GM19351 (cell line): ENCODE measurements at regions not wholly inside any gene's neighbourhood (a gene's known extent, or its start where the extent isn't known, plus 50 kb on each side); places are given as distances from the start of the nearest gene placed in this dataset.
"Not testable (repeated sequence)": the region's sequence is repeated elsewhere in the genome, so short reads cannot be mapped to it uniquely, and the experiment has no call there.

Experiments used
- ATAC-seq: cut with Tn5 transposase; IDR thresholded peaks from one replicate; pipeline ENCODE4 v1.9.1; 2021; ENCODE audit warnings: mild to moderate bottlenecking, moderate library complexity; ENCODE audit not compliant: unreplicated experiment

DNA sequence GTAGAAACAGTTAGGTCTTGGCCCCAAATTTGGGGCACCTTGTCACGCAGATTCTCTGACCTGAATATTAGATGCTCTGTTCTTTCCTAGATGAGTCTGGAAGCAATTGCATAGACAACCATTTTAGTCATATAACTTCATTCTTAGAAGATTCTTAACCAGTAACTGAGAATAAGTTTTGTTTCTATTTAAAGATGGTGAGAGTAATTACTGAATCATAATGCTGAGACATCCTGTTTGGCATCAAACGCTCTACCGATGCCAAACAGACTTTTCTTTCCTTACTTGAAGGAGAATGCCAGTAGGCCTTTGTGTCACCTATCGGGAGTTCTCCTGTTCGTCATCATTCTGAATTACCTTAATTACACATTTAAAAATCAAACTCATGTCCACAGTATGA lies 131.6 kb upstream of the ID4 start:
- ATAC-seq = no peak

- no peak for ATAC-seq
These were observed 125.0 kb upstream of the ID4 start for GRCh38 chr6:19712012-19712688.

DNA sequence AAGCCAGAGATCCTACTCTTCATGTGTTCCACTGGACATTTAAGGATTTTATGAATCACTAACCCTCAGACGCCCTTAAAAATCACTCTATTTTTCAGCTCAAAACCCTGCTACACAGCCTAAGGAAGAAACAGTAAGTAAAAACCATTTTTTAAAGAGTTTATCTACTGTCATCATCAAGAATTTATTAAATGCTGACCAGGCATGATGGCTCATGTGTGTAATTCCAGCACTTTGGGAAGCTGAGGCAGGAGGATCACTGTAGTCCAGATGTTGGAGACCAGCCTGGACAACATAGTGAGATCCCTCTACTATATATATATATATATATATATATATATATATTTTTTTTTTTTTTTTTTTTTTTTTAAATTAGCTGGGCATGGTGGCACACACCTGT lies 124.2 kb upstream of the ID4 start:
- no peak for ATAC-seq

DNA sequence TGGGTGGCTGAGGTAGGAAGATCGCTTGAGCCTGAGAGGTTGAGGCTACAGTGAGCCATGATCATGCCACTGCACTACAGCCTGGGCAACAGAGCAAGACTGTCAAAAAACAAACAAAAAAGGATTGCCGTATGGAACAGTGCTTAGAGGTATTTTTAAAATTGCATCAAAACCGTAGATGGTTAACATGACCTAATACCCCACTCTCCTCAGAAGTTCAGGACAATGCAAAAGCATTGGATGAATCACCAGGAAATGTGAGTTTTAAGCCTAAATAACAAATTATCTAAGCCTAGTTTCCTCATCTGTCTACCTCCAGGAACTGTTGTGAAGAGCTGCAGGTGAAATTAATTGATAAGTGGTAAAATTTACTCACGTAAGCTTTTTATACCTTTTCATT lies 123.8 kb upstream of the ID4 start:
- ATAC-seq = no peak

DNA sequence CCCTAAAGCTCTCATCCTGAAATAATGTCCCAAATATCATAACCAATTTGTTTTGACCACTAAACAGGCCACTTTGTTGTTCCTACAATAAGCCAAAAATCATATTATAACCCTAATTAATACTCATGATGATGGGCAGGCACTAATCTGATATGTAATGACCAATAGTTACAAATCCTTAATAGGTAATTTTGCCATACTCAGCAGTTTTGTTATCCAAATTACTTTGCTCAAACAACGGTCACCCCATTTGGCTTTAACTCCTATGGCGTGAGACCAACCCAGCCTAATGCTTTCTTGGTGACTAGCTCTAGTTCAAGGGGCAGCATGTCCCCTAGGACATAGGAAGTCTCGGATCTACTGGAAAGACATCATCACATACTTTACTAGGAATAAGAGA lies 123.2 kb upstream of the ID4 start:
- ATAC-seq = no peak

GRCh38 chr6:19714434-19715166 lies 122.6 kb upstream of the ID4 start:
- no peak for ATAC-seq

GRCh38 chr6:19715167-19715551 lies 122.0 kb upstream of the ID4 start:
- ATAC-seq = no peak

DNA sequence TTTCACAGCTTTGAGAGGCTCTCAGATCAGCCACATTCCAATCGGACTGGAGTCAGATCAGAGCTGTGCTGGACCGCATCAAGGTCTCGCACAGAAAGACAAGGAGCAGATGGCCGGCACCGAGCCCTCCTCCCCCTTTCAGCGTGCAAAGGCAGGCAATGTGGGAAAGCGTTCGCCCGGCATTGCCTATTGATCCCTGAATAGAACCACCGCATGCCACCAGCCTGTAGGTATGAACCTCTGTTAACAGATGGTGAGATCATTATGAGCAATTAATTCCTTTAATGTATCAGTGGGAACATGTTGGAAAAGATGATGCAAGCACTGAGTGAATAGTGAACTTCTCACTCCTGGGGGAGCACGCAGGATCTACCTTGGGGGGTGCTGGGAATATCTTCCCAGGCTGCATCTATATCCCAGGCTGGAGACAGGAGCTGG lies 117.5 kb upstream of the ID4 start:
- no peak for ATAC-seq

GRCh38 chr6:19721766-19722377 lies 115.3 kb upstream of the ID4 start:
- ATAC-seq = no peak

DNA sequence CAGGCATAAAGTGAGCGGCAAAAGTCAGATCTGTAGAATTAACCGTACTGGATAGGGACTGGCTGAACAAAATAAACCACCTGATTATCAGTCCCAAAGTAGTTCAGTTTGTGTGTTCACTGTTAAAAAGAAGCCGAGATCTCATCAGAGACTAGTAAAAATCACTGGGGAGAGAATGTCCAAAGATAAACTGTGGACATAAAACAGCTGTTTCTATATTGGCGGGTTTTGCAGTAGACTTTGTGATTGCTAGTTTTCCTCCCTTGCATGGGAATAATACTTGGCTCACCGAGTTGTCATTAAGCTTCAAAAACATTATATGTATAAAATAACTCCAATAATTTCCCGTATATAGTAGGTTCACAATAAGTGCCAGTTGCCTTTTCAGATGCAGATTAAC lies 114.2 kb upstream of the ID4 start:
- ATAC-seq = no peak

- no peak for ATAC-seq
These were observed 113.6 kb upstream of the ID4 start for GRCh38 chr6:19723545-19723944.

DNA sequence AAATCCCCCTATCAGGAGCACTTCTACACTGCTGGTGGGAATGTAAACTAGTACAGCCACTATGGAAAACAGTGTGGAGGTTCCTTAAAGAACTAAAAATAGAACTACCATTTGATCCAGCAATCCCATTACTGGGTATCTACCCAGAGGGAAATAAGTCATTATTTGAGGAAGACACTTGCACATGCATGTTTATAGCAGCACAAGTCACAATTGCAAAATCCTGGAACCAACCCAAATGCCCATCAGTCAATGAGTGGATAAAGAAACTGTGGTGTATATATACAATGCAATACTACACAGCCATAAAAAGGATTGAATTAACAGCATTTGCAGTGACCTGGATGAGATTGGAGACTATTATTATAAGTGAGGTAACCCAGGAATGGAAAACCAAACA lies 111.7 kb upstream of the ID4 start:
- ATAC-seq = not testable (repeated sequence)

DNA sequence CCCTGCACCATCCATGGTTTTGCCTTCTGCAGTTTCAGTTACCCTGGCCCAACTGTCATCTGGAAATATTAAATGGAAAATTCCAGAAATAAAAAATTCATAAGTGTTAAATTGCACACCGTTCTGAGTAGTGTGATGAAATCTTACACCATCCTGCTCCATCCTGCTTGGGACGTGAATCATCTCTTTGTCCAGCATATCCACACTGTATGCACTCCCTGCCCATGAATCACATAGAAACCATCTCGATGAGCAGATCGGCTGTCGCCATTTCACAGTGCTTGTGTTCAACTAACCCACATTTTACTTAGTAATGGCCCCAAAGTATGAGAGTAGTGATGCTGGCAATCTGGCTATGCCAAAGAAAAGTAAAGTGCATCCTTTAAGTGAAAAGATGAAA lies 105.9 kb upstream of the ID4 start:
- no peak for ATAC-seq

GRCh38 chr6:19734061-19734460 lies 103.1 kb upstream of the ID4 start:
- no peak for ATAC-seq

DNA sequence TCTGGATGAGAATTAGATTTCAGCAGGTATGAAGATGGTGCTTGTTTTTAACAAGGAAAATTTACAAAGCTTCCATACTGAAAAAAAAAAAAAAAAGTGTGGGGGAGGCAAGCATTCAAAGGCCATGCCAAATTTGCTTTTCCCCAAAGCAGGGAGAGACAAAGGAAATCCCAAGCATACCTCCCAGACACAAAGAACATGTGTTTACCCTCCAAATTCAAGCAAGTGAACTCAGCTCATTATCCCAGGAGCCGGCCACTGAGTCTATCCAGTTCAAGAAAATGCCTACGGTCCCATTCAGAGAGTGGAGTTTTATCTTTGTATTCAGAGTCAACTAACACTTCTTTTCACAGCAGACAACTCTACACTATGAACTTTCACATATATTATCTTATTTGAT lies 102.7 kb upstream of the ID4 start:
- no peak for ATAC-seq

- no peak for ATAC-seq
These were observed 101.1 kb upstream of the ID4 start for GRCh38 chr6:19736066-19736465.

DNA sequence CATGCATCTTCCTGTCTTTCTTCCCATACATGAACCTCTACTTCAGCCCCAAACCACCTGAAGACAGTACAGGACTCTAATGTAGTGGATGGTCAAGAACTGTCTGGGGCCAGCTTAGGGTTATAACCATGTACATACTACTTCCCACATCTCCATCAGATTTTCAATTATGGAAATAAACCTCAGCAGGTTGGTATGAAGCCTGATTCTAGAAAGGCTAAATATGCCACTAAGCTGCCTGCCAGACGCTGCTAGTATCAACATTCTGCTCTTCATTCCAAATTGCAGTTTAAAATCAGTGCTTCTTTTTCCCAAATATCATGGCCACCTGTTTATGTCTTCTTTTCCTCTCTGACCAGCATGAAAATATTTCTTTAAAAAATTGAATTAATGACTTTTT lies 99.2 kb upstream of the ID4 start:
- no peak for ATAC-seq

DNA sequence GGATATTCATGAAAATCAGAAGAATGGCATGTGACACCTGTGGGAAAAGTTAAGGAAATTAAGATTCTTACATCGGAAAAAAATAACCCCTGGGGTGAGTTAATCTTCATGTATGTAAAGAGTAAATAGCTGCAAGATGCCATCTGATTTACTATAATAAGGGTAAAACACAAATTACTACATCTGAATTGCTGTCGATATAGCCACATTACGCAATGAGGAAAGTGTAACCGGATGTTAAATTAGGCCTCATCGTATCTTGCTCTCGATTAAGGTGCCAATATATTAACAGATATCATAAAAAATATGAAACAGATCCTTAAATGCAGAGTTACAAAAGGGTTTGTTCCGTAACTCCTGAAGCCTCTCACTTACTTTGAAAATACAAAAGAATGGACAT lies 87.4 kb upstream of the ID4 start:
- no peak for ATAC-seq

DNA sequence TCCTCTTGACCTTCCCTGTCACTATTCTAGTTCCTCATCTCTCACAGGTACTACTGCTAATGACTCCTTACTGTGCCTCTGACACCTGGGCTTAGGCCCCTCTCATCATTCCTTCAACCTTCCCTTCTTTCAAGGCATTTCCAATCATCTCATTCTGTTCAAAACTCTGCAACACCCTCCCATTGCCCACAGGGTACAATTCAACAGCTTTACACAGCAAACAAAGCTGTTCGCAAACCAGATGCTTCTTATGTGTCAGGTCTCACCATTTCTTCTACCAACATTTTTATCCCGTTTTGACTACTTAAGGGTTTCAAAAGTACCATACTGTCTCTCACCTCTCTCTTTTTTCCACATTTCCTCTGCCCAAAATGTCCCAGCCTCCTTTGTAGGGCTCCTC lies 84.4 kb upstream of the ID4 start:
- ATAC-seq = no peak

DNA sequence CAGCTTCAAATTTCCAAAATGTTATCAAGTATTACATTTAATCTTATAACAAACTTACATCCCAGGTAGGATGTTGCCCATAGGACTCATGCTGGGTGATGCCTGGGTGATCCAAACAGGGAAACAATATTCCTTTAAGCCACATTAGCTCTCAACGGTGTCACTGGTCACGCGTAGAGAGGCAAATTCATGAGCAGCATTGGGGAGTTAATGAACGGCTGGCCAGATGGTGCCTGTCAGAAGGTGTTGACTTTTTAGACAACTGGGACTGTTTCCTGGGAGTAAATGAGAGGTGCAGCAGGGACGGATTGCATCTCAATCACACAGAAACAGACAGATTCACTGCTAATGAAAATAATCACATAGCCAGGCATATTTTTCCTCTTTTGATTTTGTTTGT lies 83.3 kb upstream of the ID4 start:
- no peak for ATAC-seq

- no peak for ATAC-seq
These were observed 82.5 kb upstream of the ID4 start for GRCh38 chr6:19754686-19755085.

- ATAC-seq = no peak
These were observed 82.0 kb upstream of the ID4 start for GRCh38 chr6:19755181-19755580.
